Fibroblast of lung (primary cell): ENCODE measurements at regions not wholly inside any gene's neighbourhood (a gene's known extent, or its start where the extent isn't known, plus 50 kb on each side); places are given as distances from the start of the nearest gene placed in this dataset.

Source experiments
- DNase-seq, 2 donors: peaks; one replicate each; pipeline versions ENCODE4 v3.0.0 to v3.0.0-alpha.2; 2010; ENCODE audit warnings: low read depth in 2 of 2
- H2AFZ ChIP-seq: 2 replicates; pipeline ENCODE4 v1.5.1; 2012; ENCODE audit warnings: low read length, control low read depth, inconsistent platforms
- H3K27ac ChIP-seq: 2 replicates; pipeline ENCODE4 v1.5.1; 2011; ENCODE audit warnings: low read length, control low read depth; ENCODE audit not compliant: insufficient read depth
- H3K27me3 ChIP-seq: 2 replicates; pipeline ENCODE4 v1.5.1; 2011; ENCODE audit warnings: mild to moderate bottlenecking, low read length; ENCODE audit not compliant: control insufficient read depth, insufficient read depth
- H3K36me3 ChIP-seq: 2 replicates; pipeline ENCODE4 v1.5.1; 2011; ENCODE audit warnings: low read length; ENCODE audit not compliant: control insufficient read depth, insufficient read depth
- H3K4me1 ChIP-seq: 2 replicates; pipeline ENCODE4 v1.5.1; 2011; ENCODE audit warnings: low read length; ENCODE audit not compliant: control insufficient read depth, insufficient read depth; ENCODE audit errors: extremely low read depth
- H3K4me2 ChIP-seq: 2 replicates; pipeline ENCODE4 v1.5.1; 2011; ENCODE audit warnings: low read length, control low read depth; ENCODE audit not compliant: insufficient read depth; ENCODE audit errors: extremely low read depth
- H3K4me3 ChIP-seq, 4 experiments: fragments of 200-600 bp in 1 of 4; sonication (generic) in 1 of 4; replicated peaks in 1 of 4; 2 replicates each; pipeline ENCODE4 v1.5.1; 2011 to 2016; ENCODE audit warnings: low read length in 4 of 4, low read depth in 3 of 4, mild to moderate bottlenecking in 3 of 4, control low read depth in 2 of 4, inconsistent platforms in 1 of 4, mixed read lengths in 1 of 4; ENCODE audit not compliant: insufficient read depth in 1 of 4; ENCODE audit errors: control extremely low read depth in 1 of 4
- H3K79me2 ChIP-seq: 2 replicates; pipeline ENCODE4 v1.5.1; 2012; ENCODE audit warnings: mild to moderate bottlenecking, low read length, inconsistent platforms; ENCODE audit not compliant: control insufficient read depth, insufficient read depth
- H3K9ac ChIP-seq: 2 replicates; pipeline ENCODE4 v1.5.1; 2011; ENCODE audit warnings: mild to moderate bottlenecking, low read length, control low read depth; ENCODE audit not compliant: insufficient read depth
- H3K9me3 ChIP-seq: 2 replicates; pipeline ENCODE4 v1.5.1; 2012; ENCODE audit warnings: low read depth, low read length; ENCODE audit not compliant: control insufficient read depth, insufficient read depth
- H4K20me1 ChIP-seq: 2 replicates; pipeline ENCODE4 v1.5.1; 2011; ENCODE audit warnings: low read length; ENCODE audit not compliant: control insufficient read depth, insufficient read depth; ENCODE audit errors: extremely low read depth
- CTCF ChIP-seq, 2 donors: IDR thresholded peaks in 1 of 2; conservative IDR thresholded peaks in 1 of 2; 1 replicate in 1 of 2; 2 replicates in 1 of 2; pipeline ENCODE4 v1.5.1; 2011 to 2012; ENCODE audit warnings: low read length in 2 of 2, control low read depth in 1 of 2, inconsistent platforms in 1 of 2, low read depth in 1 of 2, mild to moderate bottlenecking in 1 of 2
- EZH2 ChIP-seq: IDR thresholded peaks from 2 replicates; pipeline ENCODE4 v1.5.1; 2012; ENCODE audit warnings: low read length, control low read depth, mild to moderate bottlenecking; ENCODE audit errors: missing control alignments

- Histone ChIP-seq H2AFZ (no peak overlapping the region), H3K4me1 (no peaks in the 10 kb centered on the region), H3K79me2 (no peaks in the 10 kb centered on the region), H3K9me3 (no peaks in the 10 kb centered on the region), H3K4me3 (no peak overlapping the region), H3K27ac (no peak overlapping the region), H3K36me3 (no peaks in the 10 kb centered on the region), H3K4me2 (no peak overlapping the region), H3K27me3 (no peaks in the 10 kb centered on the region), H4K20me1 (no peaks in the 10 kb centered on the region), H3K9ac (no peak overlapping the region)
- TF ChIP-seq EZH2, result no peak
- no peak for TF ChIP-seq CTCF (conservative IDR thresholded peaks at IDR 0.05 in 1 of 2, IDR thresholded peaks at IDR 0.05 in 1 of 2; ENCODE audit: low read depth in 1 of 2, low read length in 2 of 2)
- DNase-seq, result no peak
These were observed 481.8 kb downstream of the GLRX3 start for GRCh38 chr10:130617985-130618384.

GRCh38 chr10:130618647-130619046, 482.5 kb downstream of the GLRX3 start:
- no peak for DNase-seq
- Histone ChIP-seq H3K9me3 (no peaks in the 10 kb centered on the region), H3K36me3 (no peaks in the 10 kb centered on the region), H3K79me2 (no peaks in the 10 kb centered on the region), H3K27ac (no peak overlapping the region), H2AFZ (no peak overlapping the region), H3K4me2 (no peak overlapping the region), H3K9ac (no peak overlapping the region), H3K27me3 (no peaks in the 10 kb centered on the region), H3K4me3 (no peak overlapping the region), H4K20me1 (no peaks in the 10 kb centered on the region), H3K4me1 (no peaks in the 10 kb centered on the region)
- no peak for TF ChIP-seq CTCF (conservative IDR thresholded peaks at IDR 0.05 in 1 of 2, IDR thresholded peaks at IDR 0.05 in 1 of 2; ENCODE audit: low read depth in 1 of 2, low read length in 2 of 2)
- TF ChIP-seq EZH2, result no peak

- H3K4me1 ChIP-seq, result no peaks in the 10 kb centered on the region
- no peaks in the 10 kb centered on the region for H3K9me3 ChIP-seq
- H3K4me3 ChIP-seq, result no peak overlapping the region
- no peaks in the 10 kb centered on the region for H3K27me3 ChIP-seq
- H3K9ac ChIP-seq, result no peak overlapping the region
- H3K79me2 ChIP-seq, result no peaks in the 10 kb centered on the region
- no peak for DNase-seq
- H3K36me3 ChIP-seq, result no peaks in the 10 kb centered on the region
- no peak for TF ChIP-seq EZH2
- no peak for TF ChIP-seq CTCF (conservative IDR thresholded peaks at IDR 0.05 in 1 of 2, IDR thresholded peaks at IDR 0.05 in 1 of 2; ENCODE audit: low read depth in 1 of 2, low read length in 2 of 2)
- H2AFZ ChIP-seq, result no peak overlapping the region
- no peaks in the 10 kb centered on the region for H4K20me1 ChIP-seq
- no peak overlapping the region for H3K4me2 ChIP-seq
- H3K27ac ChIP-seq, result no peak overlapping the region
These were observed 485.1 kb downstream of the GLRX3 start for GRCh38 chr10:130621231-130621775.
